ENCODE measurements at regions not wholly inside any gene's neighbourhood (a gene's known extent, or its start where the extent isn't known, plus 50 kb on each side); places are given as distances from the start of the nearest gene placed in this dataset.

GRCh38 chr2:239496700-239497099, 95.9 kb upstream of the HDAC4 start:
- no peak for TF ChIP-seq CTCF (IDR thresholded peaks at IDR 0.05; ENCODE audit: low read depth, low read length)
- H3K36me3 ChIP-seq, result no peaks in the 10 kb centered on the region

GRCh38 chr2:239495791-239496233, 95.0 kb upstream of the HDAC4 start:
- H3K36me3 ChIP-seq, result no peaks in the 10 kb centered on the region
- TF ChIP-seq CTCF (IDR thresholded peaks at IDR 0.05; ENCODE audit: low read depth, low read length), result no peak
- peaks cover 4% of the 10 kb centered on the region; the same call in 1 of the 2 replicates for H3K27me3 ChIP-seq
- no peak for DNase-seq
- H3K4me3 ChIP-seq (ENCODE audit: low read depth, low read length), result no peak overlapping the region
- H3K4me1 ChIP-seq, result no peaks in the 10 kb centered on the region
- H3K9me3 ChIP-seq, result no peaks in the 10 kb centered on the region

More at GRCh38 chr2:239496700-239497099, 95.9 kb upstream of the HDAC4 start:
- Histone ChIP-seq H3K27me3 (peaks cover 4% of the 10 kb centered on the region; the same call in 1 of the 2 replicates), H3K4me1 (no peaks in the 10 kb centered on the region), H3K9me3 (no peaks in the 10 kb centered on the region), H3K4me3 (ENCODE audit: low read depth, low read length) (no peak overlapping the region)
- DNase-seq, result peak; percentile 54

GRCh38 chr2:239495175-239495574, 94.4 kb upstream of the HDAC4 start:
- no peak for DNase-seq
- Histone ChIP-seq H3K4me3 (ENCODE audit: low read depth, low read length) (no peak overlapping the region), H3K27me3 (peaks cover 4% of the 10 kb centered on the region; the same call in 1 of the 2 replicates), H3K9me3 (no peaks in the 10 kb centered on the region), H3K36me3 (no peaks in the 10 kb centered on the region), H3K4me1 (no peaks in the 10 kb centered on the region)
- no peak for TF ChIP-seq CTCF (IDR thresholded peaks at IDR 0.05; ENCODE audit: low read depth, low read length)

GRCh38 chr2:239494578-239494977, 93.8 kb upstream of the HDAC4 start:
- no peaks in the 10 kb centered on the region for H3K9me3 ChIP-seq
- no peak overlapping the region for H3K4me3 ChIP-seq (ENCODE audit: low read depth, low read length)
- H3K27me3 ChIP-seq, result peaks cover 4% of the 10 kb centered on the region; the same call in 1 of the 2 replicates
- no peaks in the 10 kb centered on the region for H3K36me3 ChIP-seq
- no peak for DNase-seq
- no peaks in the 10 kb centered on the region for H3K4me1 ChIP-seq
- TF ChIP-seq CTCF (IDR thresholded peaks at IDR 0.05; ENCODE audit: low read depth, low read length), result no peak

GRCh38 chr2:239489481-239489880, 88.7 kb upstream of the HDAC4 start:
- Histone ChIP-seq H3K36me3 (no peaks in the 10 kb centered on the region), H3K9me3 (no peaks in the 10 kb centered on the region), H3K4me3 (ENCODE audit: low read depth, low read length) (no peak overlapping the region), H3K4me1 (no peaks in the 10 kb centered on the region), H3K27me3 (peaks cover 8% of the 10 kb centered on the region)
- TF ChIP-seq CTCF (IDR thresholded peaks at IDR 0.05; ENCODE audit: low read depth, low read length), result no peak
- DNase-seq, result no peak

GRCh38 chr2:239488125-239488524, 87.3 kb upstream of the HDAC4 start:
- no peak overlapping the region for H3K4me3 ChIP-seq (ENCODE audit: low read depth, low read length)
- no peak for TF ChIP-seq CTCF (IDR thresholded peaks at IDR 0.05; ENCODE audit: low read depth, low read length)
- H3K9me3 ChIP-seq, result no peaks in the 10 kb centered on the region
- H3K36me3 ChIP-seq, result no peaks in the 10 kb centered on the region
- no peaks in the 10 kb centered on the region for H3K4me1 ChIP-seq
- DNase-seq, result no peak
- H3K27me3 ChIP-seq, result peaks cover 8% of the 10 kb centered on the region
